Suprapubic skin (tissue), 4 donors: ENCODE measurements at regions not wholly inside any gene's neighbourhood (a gene's known extent, or its start where the extent isn't known, plus 50 kb on each side); places are given as distances from the start of the nearest gene placed in this dataset.

Experiments used
- CTCF ChIP-seq, 2 donors: fragments of 200-600 bp in 1 of 2; fragments of 450-650 bp in 1 of 2; sonication (generic) in 1 of 2; IDR thresholded peaks; one replicate each; pipeline ENCODE4 v1.5.1; 2016 to 2019; ENCODE audit warnings: antibody characterized with exemption in 2 of 2, mild to moderate bottlenecking in 1 of 2, moderate library complexity in 1 of 2
- POLR2A ChIP-seq, 2 donors: fragments of 450-650 bp; IDR thresholded peaks; one replicate each; pipeline ENCODE4 v1.6.1; 2017; ENCODE audit warnings: antibody characterized with exemption in 2 of 2, mild to moderate bottlenecking in 2 of 2, moderate library complexity in 2 of 2
- POLR2AphosphoS5 ChIP-seq, 3 donors: sonication (generic); formaldehyde crosslinking; IDR thresholded peaks; one replicate each; pipeline ENCODE4 v1.6.1; 2017; ENCODE audit warnings: antibody characterized with exemption in 3 of 3

GRCh38 chr20:22525069-22525820 is 59.1 kb downstream of the FOXA2 start:
- TF ChIP-seq CTCF (IDR thresholded peaks at IDR 0.05), result no peak
- TF ChIP-seq POLR2A (IDR thresholded peaks at IDR 0.05), result no peak
- TF ChIP-seq POLR2AphosphoS5 (IDR thresholded peaks at IDR 0.05), result no peak
